ENCODE measurements at regions not wholly inside any gene's neighbourhood (a gene's known extent, or its start where the extent isn't known, plus 50 kb on each side); places are given as distances from the start of the nearest gene placed in this dataset.

DNA sequence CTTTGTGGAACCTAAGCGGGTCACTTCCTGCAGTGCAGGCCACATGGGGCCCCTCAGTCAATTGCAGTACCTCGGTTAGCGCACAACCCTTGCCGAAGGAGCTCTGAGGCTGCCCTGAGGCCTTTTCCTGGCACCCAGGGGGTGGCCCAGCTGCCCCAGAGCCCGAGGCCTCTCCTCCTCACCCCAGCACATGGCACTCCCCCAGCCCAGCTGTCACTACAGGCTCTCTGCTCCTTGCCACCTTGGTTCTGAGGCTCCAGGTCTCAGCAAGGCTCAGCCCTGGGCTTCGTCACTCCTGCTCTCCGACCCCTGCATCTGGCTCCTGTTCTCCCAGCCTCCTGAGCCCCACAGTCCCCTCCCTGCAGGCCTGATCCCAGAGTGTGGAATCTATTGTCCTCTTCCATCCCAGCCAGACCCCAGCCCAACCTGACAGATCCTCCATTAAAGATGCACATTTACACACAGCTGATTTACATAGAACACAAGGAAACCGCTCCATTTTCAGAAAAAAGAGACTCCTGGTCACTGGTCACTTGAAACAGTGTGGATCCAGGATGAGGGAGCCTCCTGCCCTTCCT is 192.8 kb upstream of the POU3F1 start:
- H3K27ac ChIP-seq, result no peak overlapping the region
- intact Hi-C loops (cut with DNase I), result no loop called here
- H3K36me3 ChIP-seq (replicated peaks in 1 of 2), result no peaks in the 10 kb centered on the region
- H3K4me3 ChIP-seq, result no peak overlapping the region
- no peak for TF ChIP-seq POLR2A (IDR thresholded peaks at IDR 0.05)
- TF ChIP-seq, protein P1, sequence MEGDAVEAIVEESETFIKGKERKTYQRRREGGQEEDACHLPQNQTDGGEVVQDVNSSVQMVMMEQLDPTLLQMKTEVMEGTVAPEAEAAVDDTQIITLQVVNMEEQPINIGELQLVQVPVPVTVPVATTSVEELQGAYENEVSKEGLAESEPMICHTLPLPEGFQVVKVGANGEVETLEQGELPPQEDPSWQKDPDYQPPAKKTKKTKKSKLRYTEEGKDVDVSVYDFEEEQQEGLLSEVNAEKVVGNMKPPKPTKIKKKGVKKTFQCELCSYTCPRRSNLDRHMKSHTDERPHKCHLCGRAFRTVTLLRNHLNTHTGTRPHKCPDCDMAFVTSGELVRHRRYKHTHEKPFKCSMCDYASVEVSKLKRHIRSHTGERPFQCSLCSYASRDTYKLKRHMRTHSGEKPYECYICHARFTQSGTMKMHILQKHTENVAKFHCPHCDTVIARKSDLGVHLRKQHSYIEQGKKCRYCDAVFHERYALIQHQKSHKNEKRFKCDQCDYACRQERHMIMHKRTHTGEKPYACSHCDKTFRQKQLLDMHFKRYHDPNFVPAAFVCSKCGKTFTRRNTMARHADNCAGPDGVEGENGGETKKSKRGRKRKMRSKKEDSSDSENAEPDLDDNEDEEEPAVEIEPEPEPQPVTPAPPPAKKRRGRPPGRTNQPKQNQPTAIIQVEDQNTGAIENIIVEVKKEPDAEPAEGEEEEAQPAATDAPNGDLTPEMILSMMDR (IDR thresholded peaks at IDR 0.05), result no peak
- no peaks in the 10 kb centered on the region for H3K27me3 ChIP-seq
- WGBS, 4 donors, result 79 to 91% (median 88%) methylated on average over 7 to 8 of the region's 8 CpGs
- DNase-seq, result no peak
- no peaks in the 10 kb centered on the region for H3K4me1 ChIP-seq (replicated peaks in 1 of 2)
- no peaks in the 10 kb centered on the region for H3K9me3 ChIP-seq (replicated peaks in 1 of 3)

GRCh38 chr1:38238294-38238693 is 191.7 kb upstream of the POU3F1 start:
- no peaks in the 10 kb centered on the region for H3K36me3 ChIP-seq (replicated peaks in 1 of 2)
- H3K4me1 ChIP-seq (replicated peaks in 1 of 2), result no peaks in the 10 kb centered on the region
- WGBS, 4 donors, result 89 to 95% (median 93%) methylated on average over 5 of the region's 5 CpGs
- no peak for DNase-seq
- no peaks in the 10 kb centered on the region for H3K27me3 ChIP-seq
- no peak overlapping the region for H3K4me3 ChIP-seq
- H3K27ac ChIP-seq, result no peak overlapping the region
- no peak for TF ChIP-seq POLR2A (IDR thresholded peaks at IDR 0.05)
- TF ChIP-seq, protein P1 (IDR thresholded peaks at IDR 0.05), result no peak
- intact Hi-C loops (cut with DNase I), result no loop called here
- H3K9me3 ChIP-seq (replicated peaks in 1 of 3), result no peaks in the 10 kb centered on the region

- DNase-seq, result peak in 1 of 7 donors; percentile 2
- Histone ChIP-seq H3K27me3 (no peaks in the 10 kb centered on the region), H3K9me3 (replicated peaks in 1 of 3) (no peaks in the 10 kb centered on the region), H3K4me1 (replicated peaks in 1 of 2) (no peaks in the 10 kb centered on the region), H3K4me3 (no peak overlapping the region), H3K27ac (no peak overlapping the region), H3K36me3 (replicated peaks in 1 of 2) (no peaks in the 10 kb centered on the region)
- TF ChIP-seq, protein P1 (IDR thresholded peaks at IDR 0.05), result no peak
- no peak for TF ChIP-seq POLR2A (IDR thresholded peaks at IDR 0.05)
- 50 to 69% (median 62%) methylated on average over 3 of the region's 3 CpGs for WGBS, 4 donors
- intact Hi-C loops (cut with DNase I), result no loop called here
These were observed 189.1 kb upstream of the POU3F1 start for GRCh38 chr1:38235705-38236104.

- Histone ChIP-seq H3K9me3 (replicated peaks in 1 of 3) (no peaks in the 10 kb centered on the region), H3K27ac (no peak overlapping the region), H3K4me1 (replicated peaks in 1 of 2) (no peaks in the 10 kb centered on the region), H3K36me3 (replicated peaks in 1 of 2) (no peaks in the 10 kb centered on the region), H3K27me3 (no peaks in the 10 kb centered on the region), H3K4me3 (no peak overlapping the region)
- TF ChIP-seq POLR2A (IDR thresholded peaks at IDR 0.05), result no peak
- TF ChIP-seq, protein P1 (IDR thresholded peaks at IDR 0.05), result no peak
- intact Hi-C loops (cut with DNase I), result no loop called here
- WGBS, 4 donors, result 65 to 95% (median 92%) methylated on average over 1 of the region's 1 CpG
- no peak for DNase-seq
These were observed 185.3 kb upstream of the POU3F1 start for GRCh38 chr1:38231941-38232340.

Data from adrenal gland (tissue), 9 donors.